ENCODE measurements at regions not wholly inside any gene's neighbourhood (a gene's known extent, or its start where the extent isn't known, plus 50 kb on each side); places are given as distances from the start of the nearest gene placed in this dataset.

DNA sequence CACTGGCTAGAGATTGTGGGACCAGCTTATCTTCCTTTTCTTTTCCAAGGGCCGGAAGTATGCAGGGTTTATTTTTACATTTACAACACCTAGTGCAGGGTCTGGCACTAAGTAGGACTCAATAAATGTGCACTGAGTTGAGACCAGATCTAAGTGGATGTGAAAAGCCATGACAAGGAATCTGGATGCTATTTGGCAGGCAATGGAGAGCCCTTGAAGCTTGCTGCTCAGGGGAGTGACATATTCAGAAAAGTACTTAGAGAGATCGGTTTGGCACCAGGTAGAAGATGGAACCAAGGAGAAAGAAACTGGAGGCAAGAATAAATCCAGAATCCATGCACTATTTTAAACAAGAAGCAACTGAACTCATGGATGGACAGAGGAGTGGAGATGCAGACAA lies 815.8 kb downstream of the MAFB start:
- TF ChIP-seq, protein P1, sequence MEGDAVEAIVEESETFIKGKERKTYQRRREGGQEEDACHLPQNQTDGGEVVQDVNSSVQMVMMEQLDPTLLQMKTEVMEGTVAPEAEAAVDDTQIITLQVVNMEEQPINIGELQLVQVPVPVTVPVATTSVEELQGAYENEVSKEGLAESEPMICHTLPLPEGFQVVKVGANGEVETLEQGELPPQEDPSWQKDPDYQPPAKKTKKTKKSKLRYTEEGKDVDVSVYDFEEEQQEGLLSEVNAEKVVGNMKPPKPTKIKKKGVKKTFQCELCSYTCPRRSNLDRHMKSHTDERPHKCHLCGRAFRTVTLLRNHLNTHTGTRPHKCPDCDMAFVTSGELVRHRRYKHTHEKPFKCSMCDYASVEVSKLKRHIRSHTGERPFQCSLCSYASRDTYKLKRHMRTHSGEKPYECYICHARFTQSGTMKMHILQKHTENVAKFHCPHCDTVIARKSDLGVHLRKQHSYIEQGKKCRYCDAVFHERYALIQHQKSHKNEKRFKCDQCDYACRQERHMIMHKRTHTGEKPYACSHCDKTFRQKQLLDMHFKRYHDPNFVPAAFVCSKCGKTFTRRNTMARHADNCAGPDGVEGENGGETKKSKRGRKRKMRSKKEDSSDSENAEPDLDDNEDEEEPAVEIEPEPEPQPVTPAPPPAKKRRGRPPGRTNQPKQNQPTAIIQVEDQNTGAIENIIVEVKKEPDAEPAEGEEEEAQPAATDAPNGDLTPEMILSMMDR (conservative IDR thresholded peaks at IDR 0.05 in 1 of 2, IDR thresholded peaks at IDR 0.05 in 1 of 2; ENCODE audit: extremely low read depth in 1 of 2, insufficient read depth in 1 of 2, low read depth in 1 of 2, low read length in 2 of 2) = no peak
- TF ChIP-seq EZH2 (IDR thresholded peaks at IDR 0.05; ENCODE audit: borderline replicate concordance, low read length) = no peak
